ENCODE measurements at regions not wholly inside any gene's neighbourhood (a gene's known extent, or its start where the extent isn't known, plus 50 kb on each side); places are given as distances from the start of the nearest gene placed in this dataset.

DNA sequence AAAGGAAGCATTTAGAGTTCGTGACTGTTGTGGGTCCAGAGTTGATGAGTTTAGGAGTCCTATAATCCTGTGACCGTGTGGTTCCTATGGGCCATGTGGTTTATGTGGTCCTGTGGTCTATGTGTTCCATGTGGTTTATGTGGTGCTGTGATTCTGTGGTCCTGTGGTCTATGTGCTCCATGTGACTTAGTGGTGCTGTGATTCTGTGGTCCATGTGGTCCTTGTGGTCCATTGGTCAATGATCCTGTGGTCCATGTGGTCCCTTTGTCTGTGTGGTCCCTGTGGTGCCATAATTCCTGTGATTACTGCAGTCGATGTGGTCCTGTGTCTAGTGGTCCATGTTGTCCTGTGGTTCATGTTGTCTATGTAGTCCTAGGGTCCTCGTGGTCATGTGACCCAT is 167.3 kb downstream of the TMEM18 start:
- no peak for DNase-seq (ENCODE audit: low spot score)

DNA sequence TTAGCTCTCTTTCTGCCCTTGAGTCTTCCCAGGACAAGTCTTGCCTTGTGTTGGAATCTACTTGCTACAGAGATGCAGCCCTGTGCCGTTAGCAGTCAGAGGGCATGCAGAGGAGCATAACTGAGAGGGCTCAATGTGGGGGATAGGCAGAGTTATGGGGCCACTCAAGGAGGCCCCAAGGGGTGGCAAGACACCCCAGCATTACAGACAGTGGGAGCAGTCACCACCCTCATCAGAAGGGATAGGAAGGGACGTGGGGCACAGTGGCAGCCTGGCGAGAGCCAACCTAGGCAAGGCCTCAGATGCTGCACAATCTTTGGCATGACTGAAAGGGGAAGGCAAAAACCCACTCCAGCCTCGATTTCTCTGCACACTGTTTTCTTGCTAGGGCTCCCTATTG is 169.1 kb downstream of the TMEM18 start:
- DNase-seq (ENCODE audit: low spot score), result no peak

DNA sequence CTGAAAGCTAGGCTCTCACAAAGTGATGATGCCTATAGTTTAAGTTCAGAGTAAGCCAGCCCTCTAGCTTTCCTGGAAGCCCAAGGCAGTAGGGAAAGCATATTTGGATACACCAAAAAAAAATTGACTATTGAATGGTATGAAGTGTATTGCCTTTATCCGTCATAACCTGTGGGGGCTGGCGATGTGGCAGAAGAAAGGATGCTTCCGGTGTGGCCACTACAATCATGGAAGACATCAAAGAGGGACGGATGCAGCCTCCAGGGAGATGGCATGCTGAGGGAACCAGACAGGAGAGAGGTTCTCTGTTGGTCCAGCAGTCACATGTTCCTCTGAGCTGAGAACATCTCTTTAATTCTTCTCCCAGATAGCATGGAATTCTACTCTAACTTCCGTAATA is 170.3 kb downstream of the TMEM18 start:
- no peak for DNase-seq (ENCODE audit: low spot score)

DNA sequence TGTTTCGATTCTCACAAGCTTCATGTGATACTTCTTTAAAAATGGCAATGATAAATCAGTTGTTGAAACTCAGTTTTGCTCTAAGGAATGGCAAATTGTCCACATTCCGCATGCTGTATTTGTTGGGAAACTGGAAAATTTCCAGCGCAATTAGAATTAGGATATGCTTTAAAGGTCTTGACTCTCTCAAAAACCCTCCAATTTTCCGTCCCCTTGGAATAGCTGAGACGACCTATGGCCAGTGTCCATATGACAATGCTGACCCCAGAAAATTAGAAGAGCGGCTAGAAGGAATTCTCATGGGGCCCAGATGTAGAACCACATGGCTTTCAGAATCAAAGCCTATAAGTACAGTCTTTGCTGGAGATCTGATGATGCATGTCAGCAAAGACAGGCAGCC is 170.8 kb downstream of the TMEM18 start:
- no peak for DNase-seq (ENCODE audit: low spot score)

DNA sequence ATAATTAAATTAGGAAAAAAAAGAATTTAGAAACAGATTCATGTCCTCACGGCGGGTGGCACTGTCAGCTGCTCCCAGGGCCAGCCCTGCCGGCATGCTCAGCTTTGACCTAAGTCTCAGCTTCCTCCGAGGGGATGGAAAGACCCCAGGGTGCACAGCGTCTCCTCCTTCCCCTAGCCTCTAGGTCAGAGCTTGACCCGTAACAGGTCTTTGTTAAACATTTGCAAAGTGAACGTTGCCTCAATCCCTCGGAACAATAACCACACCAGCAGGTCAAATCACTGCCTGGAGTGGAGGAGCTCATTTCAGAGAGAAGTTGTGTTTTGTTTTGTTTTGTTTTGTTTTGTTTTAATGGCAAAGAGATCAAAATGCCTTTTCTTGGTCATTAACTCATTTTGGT is 171.3 kb downstream of the TMEM18 start:
- DNase-seq (ENCODE audit: low spot score), result no peak

DNA sequence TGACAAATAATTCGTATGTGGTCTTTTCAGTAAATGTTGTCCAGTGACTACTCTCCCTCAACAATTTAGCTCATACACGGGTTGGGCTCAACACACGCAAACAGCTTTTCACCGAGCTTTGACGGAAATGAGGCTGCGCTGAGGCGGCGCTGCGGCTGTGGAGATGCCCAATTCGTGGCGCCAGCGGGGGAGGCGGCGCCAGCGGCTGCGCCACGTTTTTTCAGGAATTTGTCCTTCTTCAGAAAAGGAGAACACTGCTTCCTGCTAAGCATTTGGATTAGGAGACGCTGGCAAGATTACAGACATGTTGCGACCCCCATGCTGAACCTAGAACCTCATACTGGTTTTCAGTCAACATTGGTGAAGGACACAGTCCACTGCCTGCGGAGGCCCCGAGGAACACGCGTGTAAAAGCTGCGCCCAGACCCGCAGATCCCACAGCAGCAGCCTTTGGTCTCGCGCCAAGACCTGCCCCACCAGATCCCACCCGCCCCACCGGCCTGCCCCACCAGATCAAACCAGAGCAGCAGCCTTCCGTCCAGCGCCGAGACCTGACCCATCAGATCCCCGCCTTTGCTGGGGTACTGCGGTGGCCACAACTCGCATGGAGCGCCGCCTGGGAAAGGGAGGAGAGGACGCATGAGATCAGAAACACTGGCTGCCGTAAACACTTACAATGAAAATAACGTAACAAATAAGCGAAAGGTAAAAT is 173.8 kb downstream of the TMEM18 start:
- DNase-seq (ENCODE audit: low spot score), result no peak

DNA sequence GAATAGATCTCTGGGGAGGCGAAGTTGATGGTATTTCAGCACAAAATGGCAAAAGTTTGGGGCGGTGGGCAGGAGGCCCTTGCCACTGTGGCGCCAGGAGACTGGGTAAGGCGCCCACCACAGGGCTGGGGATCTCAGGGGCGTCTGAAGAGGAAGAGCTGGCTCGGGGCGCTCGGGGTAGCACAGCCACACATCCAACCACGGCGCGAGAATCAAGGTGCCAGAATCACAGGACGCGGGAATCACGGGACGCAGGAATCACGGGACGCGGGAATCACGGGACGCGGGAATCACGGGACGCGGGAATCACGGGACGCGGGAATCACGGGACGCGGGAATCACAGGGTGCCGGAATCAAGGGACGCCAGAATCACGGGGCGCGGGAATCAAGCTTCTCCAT is 174.4 kb downstream of the TMEM18 start:
- no peak for DNase-seq (ENCODE audit: low spot score)

DNA sequence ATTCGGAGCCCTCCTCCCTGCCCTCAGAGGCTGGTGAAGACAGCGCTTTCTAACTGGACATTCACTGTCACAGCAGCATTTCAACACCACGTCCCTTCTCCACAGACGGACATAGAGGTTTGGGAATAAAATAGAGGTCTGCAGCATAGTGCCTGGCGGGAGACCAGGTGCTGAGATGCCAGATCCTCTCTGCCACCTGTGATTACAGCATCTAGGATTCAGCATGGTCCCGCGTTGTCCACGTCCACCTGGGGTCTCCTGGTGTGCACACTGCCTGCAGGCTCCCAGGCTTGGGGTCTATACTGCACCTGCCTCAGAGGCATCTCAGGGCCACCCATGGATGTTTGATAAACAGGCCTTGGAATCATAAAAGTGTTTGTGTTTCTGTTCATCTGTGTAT is 175.5 kb downstream of the TMEM18 start:
- DNase-seq (ENCODE audit: low spot score), result no peak

DNA sequence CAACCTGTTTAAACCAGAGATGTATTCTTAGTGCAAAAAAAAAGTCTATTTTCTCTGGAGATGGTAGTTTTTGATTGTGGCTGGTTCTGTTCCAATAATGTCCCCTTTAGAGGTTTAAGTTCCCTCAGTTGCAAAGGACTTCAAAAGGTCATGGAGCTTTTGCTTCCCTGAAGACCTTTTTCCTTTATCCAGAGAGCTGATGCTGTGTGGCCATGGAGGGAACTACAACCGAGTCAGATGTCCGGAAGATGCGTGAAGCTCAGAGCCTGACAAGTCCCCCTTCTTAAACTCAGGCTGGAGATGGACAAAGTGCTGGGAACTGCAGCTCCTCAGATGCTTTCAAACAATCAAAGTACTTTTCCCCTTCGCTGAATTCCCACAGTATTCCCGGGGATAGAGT is 176.1 kb downstream of the TMEM18 start:
- no peak for DNase-seq (ENCODE audit: low spot score)

DNA sequence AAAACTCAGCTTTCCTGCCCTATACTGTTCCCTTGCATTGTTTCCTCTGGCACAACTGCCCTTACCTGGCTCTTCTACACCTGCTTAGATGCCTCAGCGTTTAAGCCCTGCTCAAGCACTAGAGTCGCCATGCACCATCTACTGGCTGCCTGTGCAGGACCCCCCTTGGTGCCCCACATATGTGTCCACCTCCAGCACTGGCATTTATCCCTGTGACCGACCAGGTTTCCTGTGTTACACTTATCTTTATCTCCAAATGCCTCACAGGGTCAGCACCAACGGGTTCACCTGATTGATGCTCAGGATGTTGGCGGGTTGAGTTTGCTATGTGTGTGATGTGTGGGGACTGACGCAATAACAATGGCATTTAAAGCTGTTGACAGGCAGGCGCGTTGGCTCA is 177.5 kb downstream of the TMEM18 start:
- no peak for DNase-seq (ENCODE audit: low spot score)

DNA sequence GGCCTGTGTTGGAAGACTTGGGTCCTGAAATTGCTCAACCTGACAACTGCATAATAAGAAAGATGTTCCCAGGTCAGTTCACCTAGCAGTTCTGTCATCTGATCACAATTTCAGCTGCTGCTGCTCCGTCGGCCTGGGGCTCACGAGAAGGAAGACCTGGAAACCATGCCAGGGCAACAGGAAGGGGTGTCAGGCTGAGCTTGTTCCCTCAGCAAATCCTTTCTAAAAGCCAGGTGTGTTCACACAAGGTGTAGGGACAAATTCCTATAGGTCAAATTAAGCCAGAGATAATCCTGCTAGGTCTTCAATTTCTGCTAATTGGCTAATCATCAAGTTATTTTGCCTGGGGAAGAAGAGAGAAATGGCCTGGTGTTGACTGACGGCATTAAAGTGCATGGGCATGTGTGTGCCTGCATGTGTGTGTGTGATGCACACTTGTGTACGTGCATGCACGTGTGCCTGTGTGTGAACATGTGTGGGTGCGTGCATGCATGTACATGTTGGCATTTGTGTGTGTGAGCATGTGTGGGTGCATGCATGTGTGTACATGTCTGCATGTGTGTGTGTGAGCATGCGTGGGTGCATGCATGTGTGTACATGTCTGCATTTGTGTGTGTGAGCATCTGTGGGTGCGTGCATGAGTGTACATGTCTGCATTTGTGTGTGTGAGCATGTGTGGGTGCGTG is 178.6 kb downstream of the TMEM18 start:
- DNase-seq (ENCODE audit: low spot score), result no peak

DNA sequence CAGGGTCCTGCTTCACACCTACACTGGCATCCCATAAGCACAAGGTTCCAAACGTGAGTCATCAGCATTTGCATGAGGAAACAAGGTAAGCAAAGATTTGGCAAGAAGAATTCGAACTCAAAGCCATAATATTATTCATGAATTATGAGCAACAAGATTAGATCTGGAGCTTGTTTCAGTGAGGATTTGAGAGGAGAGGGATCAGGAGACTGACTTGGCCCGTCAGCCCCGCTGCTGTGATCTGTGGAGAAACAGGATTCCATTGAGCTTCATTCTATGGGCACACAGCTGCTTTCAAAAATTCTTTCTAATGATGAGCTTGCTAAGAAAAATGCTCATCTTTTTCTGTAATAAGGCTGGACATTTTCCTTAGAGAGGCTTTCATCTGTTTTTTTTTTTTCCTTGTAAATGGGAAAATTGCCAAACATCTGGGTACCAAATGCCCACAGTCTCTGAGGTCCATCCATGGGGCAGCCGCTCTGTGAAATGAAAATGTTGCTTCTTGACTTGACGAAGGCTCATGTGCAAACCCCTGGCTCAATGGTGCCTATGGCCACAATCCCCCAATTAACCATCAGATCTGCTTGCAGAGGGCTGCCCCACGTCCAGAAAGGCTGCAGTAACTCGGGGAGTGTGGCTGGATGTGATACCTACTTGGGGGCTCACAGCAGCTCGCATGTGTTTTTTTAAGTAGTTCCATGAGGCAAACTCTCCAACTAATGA is 179.3 kb downstream of the TMEM18 start:
- no peak for DNase-seq (ENCODE audit: low spot score)

DNA sequence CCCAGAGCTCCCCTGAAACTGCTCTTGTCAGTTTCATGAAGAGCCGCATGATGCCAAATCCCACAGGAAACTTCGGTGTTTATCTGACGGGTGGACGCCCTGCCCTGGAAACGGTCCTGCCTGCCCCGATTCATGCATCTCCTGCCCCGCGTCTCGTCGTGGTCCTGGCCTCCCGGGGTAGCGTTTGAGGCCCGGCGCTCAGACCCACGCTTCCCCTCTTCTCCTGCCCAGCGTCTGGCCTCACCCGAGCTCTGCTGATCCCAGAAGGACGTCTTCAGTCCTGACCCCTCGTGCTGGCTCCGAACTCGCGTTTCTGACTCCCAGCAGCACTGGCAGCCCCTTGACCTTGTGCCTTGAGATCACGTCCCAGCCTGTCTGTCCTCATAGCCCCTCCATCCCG is 180.5 kb downstream of the TMEM18 start:
- DNase-seq (ENCODE audit: low spot score), result no peak

DNA sequence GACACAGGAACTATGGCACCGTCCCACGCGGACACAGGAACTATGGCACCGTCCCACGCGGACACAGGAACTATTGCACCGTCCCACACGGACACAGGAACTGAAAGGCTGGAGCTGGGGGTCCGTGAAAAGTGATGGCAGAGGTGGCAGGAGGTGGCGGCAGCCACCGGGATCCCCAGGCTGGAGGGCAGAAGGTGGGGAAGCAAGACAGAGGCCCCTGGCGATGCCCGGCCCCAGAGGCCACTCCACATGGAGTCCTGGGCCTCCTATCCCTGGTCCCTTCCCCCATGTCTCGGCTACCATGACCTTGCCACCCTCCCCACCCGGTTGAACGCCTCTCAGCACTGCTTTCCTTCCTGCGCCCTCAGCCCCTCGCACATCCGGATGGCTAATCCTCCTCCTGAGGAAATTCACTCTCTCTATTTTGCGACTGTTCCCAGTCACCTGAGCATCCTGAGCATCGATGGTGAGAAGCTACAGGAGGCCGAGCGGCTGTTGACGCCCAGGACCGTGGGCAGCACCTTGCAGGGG is 181.4 kb downstream of the TMEM18 start:
- DNase-seq (ENCODE audit: low spot score), result no peak

DNA sequence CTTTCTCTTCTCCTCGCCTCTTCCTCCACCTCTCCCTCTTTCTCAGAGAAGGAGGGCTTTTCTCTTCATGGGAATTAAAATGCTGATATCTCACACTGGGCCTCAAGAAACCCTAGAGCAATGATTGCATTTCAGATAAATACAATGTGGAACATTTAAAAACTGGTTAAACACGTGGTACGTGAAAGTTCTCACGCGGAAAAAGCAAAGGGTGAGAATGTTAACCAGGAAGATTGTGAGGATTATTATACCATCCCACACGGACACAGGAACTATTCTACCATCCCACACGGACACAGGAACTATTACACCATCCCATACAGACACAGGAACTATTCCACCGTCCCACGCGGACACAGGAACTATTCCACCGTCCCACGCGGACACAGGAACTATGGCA is 182.4 kb downstream of the TMEM18 start:
- DNase-seq (ENCODE audit: low spot score), result no peak

DNA sequence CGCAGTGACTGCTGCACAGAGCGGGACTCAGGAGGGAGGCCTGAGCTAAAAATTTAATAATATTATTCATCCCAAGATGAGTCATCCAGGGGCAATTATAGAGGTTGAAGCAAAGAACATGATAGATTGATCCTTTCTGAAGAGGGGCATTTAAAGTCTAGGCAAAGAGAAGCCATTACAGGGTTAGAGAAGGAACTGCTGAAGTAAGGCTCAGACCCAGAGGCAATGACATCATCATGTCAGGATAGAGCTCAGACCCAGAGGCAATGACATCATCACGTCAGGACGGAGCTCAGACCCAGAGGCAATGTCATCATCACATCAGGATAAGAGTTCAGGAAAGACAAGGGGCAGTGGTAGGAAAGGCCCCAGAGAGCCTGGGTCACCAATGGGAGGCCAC is 184.0 kb downstream of the TMEM18 start:
- no peak for DNase-seq (ENCODE audit: low spot score)

DNA sequence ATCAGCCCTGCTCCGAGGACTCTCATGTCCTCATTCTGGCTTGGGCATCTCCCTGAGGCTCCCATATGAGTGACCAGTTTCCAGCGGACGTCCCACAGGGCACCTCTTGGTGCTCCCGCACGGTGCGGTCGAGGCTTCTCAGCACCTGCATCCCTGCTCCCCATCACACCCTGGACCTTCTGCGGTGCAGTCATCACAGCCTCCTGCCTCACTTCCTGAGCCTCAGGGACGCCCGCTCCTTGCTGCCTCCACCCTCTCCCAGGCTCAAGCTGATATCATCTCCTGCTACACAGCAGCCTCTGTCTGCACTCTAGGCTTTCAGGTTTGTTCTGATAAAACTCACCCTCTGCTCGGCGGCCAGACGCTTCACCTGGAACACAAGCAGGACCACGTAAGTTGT is 185.0 kb downstream of the TMEM18 start:
- DNase-seq (ENCODE audit: low spot score), result no peak

DNA sequence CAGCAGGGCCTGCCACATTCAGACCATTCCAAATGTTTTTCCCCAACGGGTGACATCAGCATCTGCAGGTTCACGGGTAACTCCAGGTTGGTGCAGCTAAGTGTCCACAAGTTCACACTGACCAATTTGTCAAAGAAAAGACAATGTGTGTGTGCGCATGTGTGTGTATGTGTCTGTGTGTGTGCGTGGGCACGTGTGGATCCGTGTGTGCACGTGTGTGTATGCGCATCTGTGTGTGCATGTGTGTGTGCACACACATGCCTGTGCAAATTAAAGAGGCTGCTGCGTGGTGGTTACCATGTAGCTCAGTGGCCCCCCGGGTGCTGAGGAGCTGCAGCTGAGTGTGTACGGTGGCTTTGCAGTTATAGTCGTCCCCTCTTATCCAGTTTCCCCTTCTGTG is 187.4 kb downstream of the TMEM18 start:
- no peak for DNase-seq (ENCODE audit: low spot score)

DNA sequence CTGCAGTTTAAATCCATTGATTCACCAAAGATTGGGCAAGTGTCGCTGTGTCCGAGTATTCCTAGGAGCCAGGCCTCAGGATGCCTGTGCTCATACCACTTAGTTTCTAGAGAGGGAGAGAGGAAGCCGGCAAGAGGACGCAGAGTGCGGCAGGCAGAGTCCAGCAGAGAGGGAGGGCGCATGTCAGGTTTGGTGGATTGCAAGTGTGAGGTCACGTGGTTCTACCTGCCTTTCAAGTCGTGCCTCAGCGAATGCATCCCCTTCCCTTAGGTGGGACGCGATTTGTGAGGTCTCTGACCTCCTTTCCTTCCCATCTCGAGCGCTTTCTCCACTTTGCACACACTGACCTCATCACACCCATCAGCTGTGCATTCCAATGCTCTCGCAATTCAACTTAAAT is 188.1 kb downstream of the TMEM18 start:
- no peak for DNase-seq (ENCODE audit: low spot score)

DNA sequence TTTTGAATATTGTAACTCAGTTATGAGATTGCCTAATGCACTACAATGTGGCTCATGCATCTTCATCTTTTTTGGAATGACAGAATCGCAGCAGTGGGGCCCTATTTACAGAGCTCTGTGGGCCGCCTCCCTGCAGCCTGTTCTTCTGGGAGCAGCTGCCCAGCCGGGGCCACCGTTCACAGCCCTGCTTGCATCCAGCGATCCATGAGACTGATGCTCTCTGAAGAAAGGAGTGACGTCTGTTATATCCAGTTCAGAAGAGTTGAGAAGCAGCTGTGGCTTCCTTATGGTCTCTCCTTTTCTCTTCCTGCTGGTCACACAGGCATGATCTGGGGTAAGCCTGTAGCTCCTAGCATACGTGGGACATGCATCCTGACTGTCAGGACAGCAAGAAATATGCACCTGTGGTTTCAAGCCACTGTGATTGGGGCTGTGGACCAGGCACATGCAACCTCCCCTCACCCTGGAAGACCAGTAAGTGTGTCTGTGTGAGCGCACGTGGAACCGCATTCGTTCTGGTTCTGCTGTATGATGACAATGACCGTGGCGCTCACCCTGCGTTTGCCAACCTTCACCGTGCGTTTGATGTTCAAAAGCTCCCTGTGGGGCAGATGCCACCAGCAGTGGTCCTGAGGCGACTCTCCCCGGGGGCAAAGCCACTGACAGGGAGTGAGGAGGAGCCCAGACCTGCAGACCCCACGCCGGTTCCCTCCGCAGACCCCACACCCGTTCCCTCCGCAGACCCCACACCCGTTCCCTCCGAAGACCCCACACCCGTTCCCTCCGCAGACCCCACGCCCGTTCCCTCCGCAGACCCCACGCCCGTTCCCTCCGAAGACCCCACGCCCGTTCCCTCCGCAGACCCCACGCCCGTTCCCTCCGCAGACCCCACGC is 189.8 kb downstream of the TMEM18 start:
- DNase-seq (ENCODE audit: low spot score), result no peak

DNA sequence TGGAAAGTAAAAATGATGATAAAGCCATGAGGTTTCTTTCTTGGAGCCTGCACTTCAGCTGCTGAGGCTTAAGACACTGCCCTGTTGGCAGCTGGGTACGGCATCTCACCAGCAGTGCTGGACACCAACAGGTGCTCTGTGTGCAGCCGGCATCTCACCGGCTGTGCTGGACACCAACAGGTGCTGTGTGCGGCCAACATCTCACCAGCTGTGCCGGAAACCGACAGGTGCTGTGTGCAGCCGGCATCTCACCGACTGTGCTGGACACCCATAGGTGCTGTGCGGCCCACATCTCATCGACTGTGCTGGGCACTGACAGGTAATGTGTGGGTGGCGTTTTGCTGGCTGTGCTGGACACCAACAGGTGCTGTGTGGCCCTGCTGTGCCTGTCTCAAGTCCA is 190.8 kb downstream of the TMEM18 start:
- no peak for DNase-seq (ENCODE audit: low spot score)

DNA sequence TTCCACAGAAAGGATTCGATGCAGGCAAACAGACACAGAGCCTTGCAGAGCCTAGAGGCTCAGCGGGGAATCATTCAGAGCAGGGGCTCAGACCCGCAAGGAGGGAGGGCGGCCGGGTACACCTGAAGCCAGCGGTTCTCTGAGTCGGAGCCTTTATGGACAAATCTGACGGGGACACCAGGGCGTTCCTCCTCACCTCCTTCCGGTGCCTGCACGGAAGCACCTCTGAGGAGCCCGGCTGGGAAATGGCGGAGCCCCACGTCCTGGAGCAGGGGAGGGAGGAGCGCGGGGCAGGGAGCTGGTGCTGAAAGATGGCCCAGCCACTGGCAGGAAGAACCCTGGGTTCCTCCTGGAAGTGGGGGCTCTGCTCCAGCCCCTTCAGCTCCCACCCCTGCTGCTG is 193.5 kb upstream of the ALKAL2 start:
- no peak for DNase-seq (ENCODE audit: low spot score)

Data from AG08395 (cell line).